Epidermal melanocyte (primary cell): ENCODE measurements at regions not wholly inside any gene's neighbourhood (a gene's known extent, or its start where the extent isn't known, plus 50 kb on each side); places are given as distances from the start of the nearest gene placed in this dataset.
A peak's percentile ranks its signal among the peaks of the same experiment; 100 is the strongest.

Experiments
- DNase-seq: peaks from one replicate; pipeline ENCODE4 v3.0.0; 2011; ENCODE audit warnings: low spot score; ENCODE audit not compliant: insufficient read length

DNA sequence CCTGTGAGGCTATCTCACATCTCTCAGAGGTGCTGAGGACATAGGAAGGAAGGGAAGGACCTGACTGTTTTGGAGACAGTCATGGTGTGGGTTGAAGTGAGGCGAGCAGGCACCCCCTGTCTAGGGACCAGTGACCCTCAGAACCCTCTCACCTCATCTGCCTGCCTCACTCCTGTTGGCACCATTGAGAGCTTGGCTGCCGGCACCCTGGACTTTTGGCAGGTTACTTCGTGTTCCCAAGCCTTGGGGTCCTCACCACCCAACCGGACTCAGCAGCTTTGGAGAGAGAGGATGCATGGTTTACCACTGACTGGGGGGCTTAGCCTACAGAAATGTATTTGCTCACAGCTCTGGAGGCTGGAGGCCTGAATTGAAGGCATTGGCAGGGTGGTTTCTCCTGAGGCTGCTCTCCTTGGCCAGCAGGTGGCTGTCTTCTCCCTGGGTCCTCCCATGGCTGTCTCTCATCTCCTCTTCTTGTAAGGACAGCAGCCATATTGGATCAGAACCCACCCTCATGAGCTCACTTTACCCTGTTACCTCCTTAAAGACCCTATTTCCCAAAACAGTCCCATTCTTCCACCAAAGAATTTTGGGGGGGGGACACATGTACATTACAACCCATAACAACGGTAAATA lies 142.0 kb downstream of the TSN start:
- no peak for DNase-seq

DNA sequence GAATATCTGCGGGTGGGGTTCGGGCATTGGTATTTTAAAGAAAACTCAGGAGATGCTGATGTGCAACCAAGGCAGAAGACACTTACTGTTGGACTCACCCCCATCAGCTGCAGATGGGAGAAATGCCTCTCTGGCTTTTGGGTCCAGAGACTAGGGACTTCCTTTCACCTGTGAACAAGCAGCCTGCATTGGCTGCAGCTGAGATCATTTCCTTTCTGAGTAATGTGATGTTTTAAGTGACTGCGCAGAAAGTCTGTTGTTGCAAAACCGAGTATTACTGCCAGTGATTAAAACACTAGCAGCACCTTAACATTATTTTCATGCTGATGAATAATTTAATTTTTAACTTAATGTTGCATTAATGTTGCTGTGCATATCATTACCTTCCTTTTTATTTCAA lies 143.0 kb downstream of the TSN start:
- no peak for DNase-seq

DNA sequence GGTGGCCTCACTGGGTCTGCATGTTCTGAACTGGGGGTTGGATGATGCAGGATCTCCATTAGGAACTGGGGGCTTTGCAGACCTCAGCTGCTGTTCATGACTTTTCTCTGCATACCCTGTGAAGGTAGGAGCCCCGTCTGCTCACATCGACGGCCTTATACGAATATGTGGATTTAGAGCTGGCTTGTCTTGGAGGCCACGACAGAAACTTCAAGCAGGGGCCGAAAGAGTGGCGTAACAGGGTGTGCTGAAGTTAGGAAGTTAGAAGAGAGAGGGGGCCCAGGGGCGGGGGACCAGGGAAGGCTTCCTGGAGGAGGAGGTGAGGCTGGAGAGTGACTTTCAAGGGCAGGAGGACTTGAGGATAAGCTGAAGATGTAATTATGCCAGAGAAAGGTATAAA lies 144.9 kb downstream of the TSN start:
- DNase-seq = no peak

DNA sequence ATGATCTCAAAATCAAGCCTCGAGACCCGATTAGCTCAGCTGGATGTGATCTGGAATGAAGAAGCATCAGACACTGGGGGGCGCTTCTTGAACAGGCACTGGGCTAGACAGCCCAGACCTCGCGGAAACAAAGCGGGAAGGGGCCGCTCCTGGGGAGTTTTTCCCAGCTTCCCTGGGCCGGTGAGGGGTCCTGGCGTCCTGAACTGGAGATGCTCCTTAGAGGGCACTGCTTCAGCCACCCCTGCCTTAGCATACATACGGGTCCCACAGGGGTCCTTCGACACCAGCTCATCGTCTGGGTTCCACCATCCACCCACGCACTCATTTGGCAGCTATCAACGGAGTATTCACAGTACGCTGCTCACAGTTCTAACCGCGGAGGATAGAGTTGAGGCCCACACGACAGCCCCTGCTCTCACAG lies 146.7 kb downstream of the TSN start:
- no peak for DNase-seq

DNA sequence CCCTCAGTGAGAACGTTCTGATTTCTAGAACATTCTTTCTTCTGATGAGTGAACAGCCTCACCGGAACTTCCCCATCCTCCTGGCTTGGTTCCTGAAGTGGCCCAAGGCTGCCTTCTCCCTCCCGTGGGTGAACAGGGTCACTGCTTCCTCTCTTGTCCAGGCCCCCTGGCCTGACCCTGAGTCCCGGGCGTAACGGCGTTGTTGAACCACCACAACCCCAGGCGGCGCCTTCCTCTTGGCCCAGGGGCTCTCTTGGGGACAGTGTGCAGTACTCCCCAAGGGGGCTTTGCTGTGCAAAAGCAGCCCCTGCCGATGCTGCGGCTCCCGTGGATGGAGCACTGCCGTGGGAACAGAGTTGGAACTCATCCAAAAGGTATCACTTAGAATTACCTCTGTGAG lies 147.2 kb downstream of the TSN start:
- no peak for DNase-seq

DNA sequence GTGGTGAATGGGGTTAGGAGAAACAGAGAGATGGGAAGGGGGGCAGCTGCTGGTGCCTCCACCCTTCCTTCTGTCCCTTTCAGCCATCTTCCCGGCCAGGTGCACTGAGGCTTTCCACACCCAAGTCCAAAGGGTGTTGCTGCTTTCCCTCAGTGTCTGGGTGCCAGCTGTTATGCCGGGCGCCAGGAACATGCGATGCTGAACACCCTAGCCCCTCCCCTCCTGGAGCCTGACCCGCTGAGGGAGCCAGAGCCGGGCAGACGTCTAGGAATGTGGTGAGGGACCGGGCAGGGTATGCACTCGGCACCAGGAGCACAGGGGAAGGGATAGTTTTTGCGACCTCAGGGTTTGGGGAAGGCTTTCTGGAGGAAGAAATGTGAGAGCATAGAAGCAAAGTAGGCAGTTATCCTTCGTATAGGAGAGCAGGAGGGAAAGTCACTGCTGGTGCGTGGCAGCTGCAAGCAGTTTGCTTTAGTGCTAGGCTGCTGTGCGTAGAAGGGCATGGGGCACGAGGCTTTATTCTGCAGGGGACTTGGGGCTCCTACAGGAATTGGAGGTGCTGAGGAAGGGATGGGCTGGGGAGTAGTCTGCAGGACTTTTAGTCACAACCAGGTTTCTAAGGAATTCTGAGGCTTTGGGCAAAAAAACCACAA lies 147.7 kb downstream of the TSN start:
- DNase-seq = no peak

DNA sequence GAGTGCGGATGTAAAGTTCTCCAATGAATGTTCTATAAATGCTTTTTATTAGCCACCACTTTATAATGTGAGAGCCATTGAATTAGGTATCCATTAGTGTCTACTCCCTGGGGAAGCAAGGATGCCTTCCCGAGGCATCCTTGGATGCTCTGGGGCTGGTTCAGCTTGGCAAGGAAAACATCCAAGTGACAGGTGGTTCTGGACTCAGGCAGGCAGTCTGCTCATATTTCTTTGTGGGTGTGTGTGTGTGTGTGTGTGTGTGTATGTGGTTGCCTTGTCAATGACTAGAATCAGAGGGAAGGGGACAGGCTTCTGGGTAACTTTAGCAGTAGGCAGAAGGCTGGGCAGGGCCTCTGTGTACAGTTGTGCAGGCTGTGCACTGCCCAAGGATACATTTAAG lies 149.2 kb downstream of the TSN start:
- DNase-seq = no peak

DNA sequence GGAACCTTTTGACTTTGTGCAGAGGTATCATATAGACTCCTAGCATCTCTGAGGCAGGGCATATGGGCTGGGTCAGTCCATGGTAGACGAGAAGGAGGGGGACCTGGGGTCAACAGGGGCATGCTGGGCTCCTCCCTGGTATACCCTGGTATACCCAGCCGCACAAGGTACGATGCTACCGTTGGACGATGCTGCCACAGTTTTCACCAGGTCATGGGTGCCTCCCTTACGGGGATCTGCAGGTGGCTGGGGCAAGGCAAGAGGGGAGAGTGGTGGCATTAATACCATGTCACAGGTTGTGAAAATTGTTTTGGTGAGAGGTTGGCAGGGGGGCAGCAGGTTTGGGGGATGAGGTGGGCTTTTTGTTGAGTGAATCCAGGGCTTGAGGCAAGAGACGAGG lies 149.8 kb downstream of the TSN start:
- no peak for DNase-seq

DNA sequence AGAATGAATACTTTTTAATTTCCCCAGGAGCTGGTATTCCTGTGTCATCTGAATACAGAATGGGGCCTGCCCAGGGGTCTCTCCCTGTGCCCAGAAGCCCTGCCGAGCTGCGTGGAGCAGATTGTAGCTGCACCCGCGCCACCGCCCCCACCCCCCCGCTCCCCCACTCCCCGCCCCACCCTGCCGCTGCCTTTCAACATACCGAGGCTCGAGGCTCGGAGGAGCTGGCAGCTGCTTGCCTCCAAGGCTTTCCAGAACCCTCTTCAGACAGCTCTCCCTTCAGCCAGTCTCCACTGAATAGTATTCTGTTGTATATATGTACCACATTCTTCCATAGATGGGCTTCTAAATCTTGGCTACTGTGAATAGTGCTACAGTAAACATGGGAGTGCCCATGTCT lies 150.7 kb downstream of the TSN start:
- DNase-seq = no peak

DNA sequence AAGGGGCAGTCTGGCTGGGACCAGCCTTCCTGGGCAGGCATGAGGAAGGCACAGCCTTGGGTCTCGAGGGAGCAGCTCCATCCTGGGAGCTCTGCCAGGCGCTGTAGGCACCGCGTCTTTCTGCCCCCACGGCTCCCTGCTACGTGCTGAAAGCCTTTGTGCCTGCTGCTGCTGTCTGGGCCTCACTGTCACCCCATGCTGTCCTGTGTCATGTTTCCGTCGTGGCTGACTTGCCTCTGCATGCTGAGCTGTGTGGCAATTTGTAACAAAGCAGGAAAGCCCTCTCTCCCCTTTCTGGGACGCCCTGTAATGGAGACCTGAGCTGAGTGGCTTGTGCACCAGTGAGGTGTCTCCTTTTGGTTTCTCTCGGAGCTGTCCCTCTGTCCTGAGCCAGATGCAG lies 152.5 kb downstream of the TSN start:
- no peak for DNase-seq

DNA sequence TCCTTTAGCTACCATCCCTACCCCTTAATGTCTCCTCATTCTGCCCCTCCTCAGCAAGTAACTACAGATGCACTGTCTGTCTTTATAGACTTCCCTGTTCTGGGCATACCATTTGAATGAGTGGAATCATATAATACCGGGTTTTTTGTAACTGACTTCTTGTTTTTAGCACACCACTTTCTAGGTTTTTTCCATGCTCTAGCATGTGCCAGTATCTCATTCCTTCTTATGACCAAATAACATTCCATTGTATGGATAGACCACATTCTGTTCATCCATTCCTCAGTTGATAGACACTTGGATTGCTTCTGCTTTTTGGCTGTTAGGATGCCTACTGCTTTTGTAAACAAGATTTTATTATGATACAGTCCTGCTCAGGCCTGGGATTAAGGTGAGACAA lies 154.7 kb downstream of the TSN start:
- no peak for DNase-seq

DNA sequence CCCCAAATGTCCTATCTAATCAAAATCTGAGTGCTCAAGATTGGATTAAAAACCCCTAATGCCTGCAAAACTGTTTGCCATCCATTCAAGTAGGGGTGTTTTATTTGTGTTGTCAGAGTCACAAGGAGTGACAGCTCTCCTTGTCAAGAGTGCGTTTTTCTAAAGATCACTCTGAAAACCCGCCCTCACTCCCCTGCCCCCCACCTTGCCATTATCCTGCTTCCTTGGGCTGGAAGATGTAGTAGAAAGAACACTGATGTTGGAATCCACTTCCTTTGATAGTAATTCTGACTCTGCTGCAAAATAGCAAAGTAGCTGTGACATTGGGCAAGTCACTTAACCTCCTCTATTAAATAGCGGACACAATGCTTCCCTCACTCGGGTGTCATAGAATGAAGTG lies 155.6 kb downstream of the TSN start:
- no peak for DNase-seq

DNA sequence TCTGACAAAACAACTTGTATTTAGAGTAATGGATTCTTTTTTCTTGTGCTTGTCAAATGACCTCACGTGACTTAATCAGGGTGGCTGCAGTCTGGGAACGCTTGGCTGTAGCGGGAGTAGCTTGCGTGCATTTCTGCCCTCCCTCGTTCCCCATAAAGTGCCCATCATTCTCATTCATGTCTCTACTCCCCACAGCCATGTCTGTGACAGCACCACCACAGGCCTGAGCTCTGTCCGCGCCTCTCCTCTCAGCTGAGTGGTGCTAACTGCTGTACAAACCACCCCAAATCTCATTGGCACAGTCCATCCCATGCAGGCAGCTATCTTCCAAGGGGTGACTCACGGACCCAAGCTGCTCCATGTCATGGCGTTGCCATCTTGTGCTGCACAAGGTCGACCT lies 161.7 kb downstream of the TSN start:
- DNase-seq = no peak

DNA sequence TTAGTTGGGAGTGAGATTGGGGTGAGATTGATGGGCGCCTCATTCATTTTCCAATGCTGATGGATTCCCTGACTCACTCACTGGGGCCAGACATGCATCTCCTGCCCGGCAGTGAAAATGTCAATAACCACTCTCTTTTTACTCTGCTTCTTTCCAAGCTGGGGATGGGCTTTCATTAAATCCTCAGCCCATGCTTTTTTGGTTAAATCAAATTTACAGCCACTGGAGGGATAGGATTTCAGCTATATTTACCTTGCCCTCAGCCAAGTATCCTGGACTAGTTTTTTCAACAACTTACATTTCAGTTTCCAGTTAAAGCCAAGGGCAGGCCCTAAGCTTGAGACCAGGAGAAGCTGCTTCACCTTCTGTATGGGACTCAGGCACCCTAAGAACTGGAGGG lies 162.8 kb downstream of the TSN start:
- DNase-seq = no peak

DNA sequence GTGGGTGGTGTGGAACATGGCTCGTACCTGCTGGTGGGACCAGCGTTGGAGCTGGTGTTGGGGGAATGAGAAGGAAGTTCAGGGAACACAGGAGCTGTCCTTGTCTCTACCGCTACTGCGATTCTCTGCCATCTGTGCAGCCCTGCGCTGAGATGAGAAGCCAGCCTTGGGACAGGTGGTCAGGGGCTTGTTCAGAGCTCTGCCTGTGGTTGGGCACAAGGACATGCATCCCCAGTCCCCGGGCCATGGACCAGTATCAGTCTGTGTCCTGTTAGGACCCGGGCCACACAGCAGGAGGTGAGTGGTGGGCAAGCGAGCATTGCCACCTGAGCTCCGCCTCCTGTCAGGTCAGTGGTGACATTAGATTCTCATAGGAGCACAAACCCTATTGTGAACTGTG lies 164.4 kb downstream of the TSN start:
- DNase-seq = no peak

DNA sequence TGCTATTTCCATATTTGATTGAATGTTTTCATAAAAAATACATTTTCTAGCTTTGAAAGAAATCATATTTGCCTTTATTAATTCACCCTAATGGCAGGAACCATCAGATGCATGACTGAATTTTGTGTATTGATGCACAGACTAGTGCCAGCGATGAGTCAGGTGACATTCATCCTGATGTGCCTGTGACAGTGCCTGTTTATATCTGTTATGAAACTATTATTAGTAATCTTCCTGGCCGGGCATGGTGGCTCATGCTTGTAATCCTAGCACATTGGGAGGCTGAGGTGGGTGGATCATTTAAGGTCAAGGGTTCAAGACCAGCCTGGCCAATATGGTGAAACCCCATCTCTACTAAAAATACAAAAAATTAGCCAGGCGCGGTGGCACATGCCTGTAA lies 170.0 kb downstream of the TSN start:
- no peak for DNase-seq

DNA sequence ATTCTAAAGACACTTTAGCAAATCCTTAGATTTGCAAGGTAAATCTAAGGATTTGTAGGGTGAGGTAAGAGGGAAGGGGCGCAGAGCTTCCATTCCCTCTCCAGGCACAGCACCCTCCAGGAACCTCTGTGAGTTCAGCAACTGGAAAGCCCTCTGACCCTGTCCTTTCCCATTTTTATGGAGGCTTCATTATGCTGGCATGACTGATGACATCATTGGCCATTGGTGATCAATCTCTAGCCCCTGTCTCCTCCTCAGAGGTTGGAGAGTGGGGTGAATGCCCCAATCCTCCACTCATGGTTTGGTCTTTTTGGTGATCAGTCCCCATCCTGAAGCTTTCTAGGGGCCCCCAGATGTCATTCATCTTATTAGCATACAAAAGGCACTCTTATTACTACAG lies 187.8 kb downstream of the TSN start:
- no peak for DNase-seq

DNA sequence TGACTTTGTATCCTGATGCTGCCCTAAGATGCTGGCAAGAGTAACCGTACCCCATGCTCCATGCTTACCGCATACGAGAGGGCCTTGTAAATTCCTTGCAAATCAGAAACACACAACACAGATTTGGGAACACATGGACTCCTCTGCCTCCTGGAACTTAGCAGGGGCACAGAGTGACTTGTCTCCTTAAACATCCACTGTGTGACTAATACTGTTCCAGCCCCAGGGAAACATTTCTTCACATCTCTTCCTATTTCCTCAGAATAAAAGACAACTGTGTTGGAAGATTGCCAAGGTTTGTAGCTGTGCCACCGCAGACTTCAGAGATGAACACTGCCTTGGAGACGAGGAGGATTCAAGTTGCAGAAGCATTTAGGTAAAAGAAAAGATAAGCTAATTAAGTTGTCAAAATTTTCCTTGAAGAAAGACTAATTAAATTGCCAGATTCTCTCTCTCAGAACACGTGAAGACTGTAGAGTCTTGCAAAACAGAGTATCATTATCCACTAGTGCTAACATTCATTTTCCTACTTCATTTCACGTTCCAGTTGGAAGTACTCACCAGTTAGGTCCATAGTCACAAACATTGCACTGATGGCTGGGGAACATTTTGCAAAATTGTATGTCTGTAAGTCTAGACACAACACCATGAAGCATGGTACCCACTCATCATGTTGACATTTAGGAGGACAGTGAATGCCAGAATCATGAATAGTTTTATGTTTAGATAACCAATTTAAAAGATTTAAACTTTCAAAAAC lies 188.8 kb downstream of the TSN start:
- peak; percentile 81 for DNase-seq

DNA sequence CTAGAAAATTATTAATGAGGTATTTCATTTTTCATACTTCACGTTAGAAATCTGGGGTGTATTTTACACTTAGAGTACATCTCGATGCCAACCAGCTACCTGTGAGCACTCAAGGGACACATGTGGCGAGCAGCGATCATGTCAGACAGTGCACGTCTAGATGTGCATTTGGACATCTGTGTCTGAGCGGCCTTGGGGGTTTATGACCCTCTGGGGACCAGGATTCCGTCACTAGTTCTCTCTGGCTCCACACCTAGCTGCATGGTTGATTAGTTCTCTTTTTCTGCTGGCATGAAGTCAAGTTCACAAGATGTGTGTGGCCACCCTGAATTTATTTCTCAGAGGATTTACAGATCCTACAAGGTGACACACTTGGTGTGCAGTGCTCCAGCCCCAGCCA lies 192.2 kb downstream of the TSN start:
- no peak for DNase-seq

DNA sequence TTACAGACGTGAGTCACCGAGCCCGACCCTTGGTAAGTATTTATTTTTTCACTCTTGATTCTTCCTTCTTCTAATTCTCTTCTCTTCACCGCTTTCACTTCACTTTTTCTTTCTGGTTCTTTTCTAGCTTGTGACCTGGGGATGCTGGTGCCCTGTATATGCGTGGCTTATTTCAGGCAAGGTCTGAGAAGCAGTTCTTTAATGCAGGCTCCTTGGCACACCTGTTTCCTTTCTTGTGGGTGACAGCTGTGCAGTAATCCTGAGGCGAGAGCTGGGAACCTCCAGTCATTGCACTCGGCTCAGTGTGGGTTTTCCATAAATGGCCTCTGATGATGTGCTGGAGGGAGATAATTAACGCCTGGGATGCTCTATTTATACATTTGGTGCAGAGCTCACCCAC lies 193.8 kb downstream of the TSN start:
- no peak for DNase-seq

DNA sequence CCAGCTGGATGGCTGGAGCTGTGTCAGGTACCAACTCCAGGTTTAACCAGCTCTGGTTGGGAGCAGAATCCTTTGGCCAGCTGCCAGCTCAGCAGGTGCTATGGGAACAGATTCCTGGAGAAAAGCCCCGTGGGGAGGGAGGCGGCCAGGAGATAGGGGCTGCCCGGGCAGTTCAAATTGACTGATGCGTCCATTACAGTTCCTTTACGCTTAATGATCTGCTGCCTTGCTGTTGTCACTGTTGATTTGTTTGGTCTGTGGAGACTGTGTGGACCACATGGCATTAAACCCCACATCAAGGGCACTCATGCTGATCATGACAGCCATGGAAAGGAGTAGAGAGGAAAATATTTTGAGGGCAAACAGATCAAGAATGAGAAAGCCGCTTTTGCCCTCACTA lies 200.0 kb downstream of the TSN start:
- DNase-seq = no peak

DNA sequence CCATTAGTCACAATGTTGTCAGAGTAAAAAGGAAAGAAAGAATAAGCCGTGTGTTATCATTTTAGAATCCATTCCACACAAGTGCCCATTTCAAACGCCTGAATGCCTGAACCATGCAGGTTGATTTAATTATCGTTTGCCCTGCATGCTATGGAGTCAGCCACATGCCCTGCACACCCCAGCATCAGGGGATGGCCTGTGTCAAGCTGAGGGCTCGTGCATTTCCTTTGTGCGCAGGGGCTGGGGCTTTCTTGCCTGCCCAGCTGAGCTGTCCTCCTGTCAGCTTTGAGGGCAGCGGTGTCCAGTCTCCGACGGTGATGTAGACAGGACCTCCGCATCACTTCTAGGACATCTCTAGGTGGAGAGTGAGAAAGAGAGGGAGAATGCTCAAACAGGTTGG lies 200.4 kb downstream of the TSN start:
- no peak for DNase-seq

DNA sequence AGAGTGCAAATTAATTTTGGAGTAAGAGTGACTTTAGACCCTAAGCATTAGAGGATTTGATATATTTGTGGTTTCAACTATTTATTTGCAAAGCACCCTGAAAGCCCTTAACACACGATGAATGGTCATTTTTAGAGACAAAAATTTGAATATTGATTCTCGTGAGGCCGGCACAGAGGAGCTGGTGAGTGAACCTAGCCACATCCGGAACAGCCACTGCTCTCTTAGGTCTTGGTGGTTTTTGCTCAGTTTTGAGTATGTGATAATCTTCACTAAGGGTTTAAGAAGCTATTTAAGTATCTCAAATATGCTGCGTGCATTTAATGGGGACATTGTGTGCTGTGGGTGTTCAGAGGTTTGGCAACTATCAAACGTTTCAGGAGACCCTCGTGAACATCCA lies 204.8 kb downstream of the TSN start:
- DNase-seq = no peak
